Retinal pigment epithelial cell (primary cell): ENCODE measurements at regions not wholly inside any gene's neighbourhood (a gene's known extent, or its start where the extent isn't known, plus 50 kb on each side); places are given as distances from the start of the nearest gene placed in this dataset.

Source experiments
- DNase-seq: peaks from one replicate; pipeline ENCODE4 v3.0.0-alpha.2; 2010; ENCODE audit warnings: low read depth
- H3K4me3 ChIP-seq: 2 replicates; pipeline ENCODE4 v1.5.1; 2011; ENCODE audit warnings: mild to moderate bottlenecking, low read length, control low read depth, moderate library complexity
- TF ChIP-seq, protein P1 (sequence below): conservative IDR thresholded peaks from 2 replicates; pipeline ENCODE4 v1.5.1; 2011; ENCODE audit warnings: low read depth, low read length, control low read depth, inconsistent platforms

DNA sequence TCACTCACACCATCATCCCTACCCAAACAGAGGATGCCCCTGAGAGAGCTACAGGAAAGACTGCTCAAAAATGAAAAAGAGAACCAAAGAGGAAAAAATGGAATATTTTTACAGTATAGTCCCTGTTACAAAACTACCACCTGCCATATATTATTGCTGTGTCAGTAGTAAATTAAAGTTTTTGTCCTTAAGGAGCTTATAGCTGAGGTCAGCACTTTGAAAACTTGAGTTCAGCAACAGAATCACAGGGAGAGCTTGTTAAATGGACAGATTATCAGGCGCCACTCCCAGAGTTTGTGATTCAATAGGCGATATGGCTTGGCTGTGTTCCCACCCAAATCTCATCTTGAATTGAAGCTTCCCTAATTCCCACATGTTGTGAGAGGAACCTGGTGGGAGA is 71.9 kb upstream of the FAM9A start:
- peak; percentile 32 for DNase-seq
- H3K4me3 ChIP-seq: no peak overlapping the region
- TF ChIP-seq, protein P1, sequence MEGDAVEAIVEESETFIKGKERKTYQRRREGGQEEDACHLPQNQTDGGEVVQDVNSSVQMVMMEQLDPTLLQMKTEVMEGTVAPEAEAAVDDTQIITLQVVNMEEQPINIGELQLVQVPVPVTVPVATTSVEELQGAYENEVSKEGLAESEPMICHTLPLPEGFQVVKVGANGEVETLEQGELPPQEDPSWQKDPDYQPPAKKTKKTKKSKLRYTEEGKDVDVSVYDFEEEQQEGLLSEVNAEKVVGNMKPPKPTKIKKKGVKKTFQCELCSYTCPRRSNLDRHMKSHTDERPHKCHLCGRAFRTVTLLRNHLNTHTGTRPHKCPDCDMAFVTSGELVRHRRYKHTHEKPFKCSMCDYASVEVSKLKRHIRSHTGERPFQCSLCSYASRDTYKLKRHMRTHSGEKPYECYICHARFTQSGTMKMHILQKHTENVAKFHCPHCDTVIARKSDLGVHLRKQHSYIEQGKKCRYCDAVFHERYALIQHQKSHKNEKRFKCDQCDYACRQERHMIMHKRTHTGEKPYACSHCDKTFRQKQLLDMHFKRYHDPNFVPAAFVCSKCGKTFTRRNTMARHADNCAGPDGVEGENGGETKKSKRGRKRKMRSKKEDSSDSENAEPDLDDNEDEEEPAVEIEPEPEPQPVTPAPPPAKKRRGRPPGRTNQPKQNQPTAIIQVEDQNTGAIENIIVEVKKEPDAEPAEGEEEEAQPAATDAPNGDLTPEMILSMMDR: no peak

DNA sequence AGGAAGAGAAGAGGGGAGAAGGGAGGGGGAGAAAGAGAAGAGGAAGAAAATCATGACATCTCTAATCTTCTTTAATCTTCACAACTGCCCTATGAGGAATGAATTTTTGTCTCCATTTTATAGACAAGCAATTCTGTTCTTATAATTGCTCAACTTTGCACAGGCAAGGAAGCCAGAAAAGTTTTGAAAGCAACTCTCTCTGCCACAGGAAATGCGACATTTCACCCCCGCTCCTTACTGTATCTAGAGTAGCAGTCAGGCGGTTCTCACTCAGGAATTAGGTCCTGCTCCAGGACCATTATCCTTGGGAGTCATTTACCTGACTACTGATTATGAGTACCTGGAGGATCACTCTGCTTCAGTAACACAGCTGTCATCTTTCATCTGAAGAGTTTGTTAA is 69.2 kb upstream of the FAM9A start:
- H3K4me3 ChIP-seq: no peak overlapping the region
- TF ChIP-seq, protein P1: no peak
- no peak for DNase-seq

DNA sequence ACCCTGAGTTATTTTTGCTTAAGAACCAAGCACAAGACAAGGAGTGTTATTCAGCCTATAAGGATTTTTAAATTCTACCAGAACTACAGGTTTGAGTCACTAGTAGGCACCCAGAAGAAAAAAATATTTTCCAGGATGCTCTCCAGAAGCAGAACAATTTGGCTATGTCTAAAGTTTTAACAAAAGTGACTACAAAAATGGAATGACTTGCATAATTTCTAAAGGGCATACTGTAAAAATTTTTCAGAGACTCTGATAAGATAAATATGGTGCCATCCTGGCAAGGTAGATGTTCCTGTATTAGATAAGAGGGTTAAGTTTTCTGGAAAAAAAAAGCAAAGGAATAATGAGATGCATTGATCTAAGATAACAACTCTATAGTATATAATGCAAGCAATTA is 68.6 kb upstream of the FAM9A start:
- H3K4me3 ChIP-seq: no peak overlapping the region
- TF ChIP-seq, protein P1: no peak
- DNase-seq: no peak

DNA sequence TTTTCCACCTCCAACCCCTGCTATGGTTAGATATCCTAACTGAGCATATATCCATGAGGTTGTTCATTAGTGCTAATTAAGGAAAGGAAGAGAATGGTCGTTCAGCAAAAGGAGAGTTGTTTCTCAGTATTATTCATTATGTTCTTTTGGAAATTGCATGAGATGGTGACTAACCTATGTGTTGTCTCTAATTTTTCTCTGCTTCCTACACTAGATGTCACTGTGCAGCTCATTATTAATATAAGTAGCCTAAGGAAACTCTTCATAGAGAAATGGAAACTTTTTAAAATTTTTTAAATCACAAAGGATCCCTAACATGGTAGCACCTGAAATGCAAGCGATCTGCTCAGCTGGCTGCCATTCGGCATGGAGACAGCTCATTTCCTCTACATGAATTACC is 67.7 kb upstream of the FAM9A start:
- TF ChIP-seq, protein P1: peak; percentile 33
- no peak for DNase-seq
- no peak overlapping the region for H3K4me3 ChIP-seq

DNA sequence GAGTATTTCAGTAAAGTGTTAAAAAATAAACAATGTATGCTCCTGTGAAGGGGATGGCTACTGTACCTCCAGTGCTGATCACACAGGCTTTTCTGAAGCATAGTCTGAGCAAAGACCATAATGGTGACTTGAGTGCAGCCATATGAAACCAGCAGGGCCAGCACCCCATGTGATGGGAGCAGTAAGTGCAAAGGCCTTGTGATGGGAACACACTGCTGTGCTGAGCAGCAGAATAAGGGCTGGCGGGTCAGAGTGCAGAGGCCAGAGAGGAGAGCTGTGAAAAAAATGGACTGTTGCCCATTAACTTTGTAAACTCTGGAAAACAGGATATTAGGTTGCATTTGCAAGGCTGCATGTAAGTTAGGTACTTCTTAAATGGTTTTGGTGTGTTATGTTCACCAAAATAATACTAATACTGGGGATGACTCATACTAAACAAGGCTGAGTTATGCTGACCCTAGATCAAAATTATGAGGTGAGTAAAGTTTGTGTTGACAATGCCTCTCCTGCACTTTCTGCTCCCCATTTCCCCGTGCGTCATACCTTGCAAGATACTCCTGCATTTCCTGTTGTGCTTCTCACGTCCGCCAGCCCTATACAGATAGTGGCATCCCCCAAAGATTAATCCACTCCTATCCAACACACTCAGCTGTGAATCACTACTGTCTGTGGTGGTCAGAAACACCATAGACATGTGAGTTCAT is 67.0 kb upstream of the FAM9A start:
- TF ChIP-seq, protein P1: no peak
- H3K4me3 ChIP-seq: no peak overlapping the region
- DNase-seq: no peak

DNA sequence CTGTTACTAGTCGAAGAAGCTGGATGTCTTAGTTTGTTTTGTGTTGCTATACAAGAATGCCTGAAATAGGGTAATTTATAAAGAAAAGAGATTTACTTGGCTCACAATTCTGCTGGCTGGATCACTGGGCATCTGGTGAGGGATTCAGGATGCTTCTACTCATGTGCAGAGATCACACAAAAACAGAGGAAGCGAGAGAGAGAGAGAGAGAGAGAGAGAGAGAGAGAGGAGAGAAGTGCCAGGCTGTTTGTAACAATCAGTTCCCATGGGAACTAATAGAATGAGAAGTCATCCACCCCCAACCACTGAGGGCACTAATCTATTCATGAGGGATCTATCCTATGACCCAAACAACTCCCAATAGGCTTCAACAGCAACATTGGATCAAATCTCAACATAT is 66.2 kb upstream of the FAM9A start:
- DNase-seq: no peak
- no peak overlapping the region for H3K4me3 ChIP-seq
- TF ChIP-seq, protein P1: no peak

DNA sequence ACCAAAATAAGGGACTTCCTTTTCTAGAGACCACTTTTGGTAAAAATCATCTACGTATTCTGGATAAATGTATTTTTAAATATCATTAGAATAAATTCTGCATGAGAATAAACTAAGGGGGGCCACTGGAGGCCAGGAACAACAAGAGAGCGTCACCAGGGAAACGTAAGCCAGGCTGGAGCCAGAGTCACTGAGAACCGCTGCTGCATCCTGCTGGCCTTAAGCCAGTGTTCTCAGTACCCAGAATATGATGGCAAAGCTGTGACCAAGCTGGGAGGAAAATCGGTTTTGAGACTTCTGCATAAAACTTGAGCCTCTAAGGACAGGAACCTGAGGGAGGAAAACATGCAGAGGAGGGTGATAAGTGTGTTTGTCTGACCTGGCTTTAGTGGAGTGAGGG is 63.0 kb upstream of the FAM9A start:
- DNase-seq: no peak
- TF ChIP-seq, protein P1: no peak

More for the DNA sequence above, 63.0 kb upstream of the FAM9A start:
- no peak overlapping the region for H3K4me3 ChIP-seq
